ENCODE measurements at regions not wholly inside any gene's neighbourhood (a gene's known extent, or its start where the extent isn't known, plus 50 kb on each side); places are given as distances from the start of the nearest gene placed in this dataset.

DNA sequence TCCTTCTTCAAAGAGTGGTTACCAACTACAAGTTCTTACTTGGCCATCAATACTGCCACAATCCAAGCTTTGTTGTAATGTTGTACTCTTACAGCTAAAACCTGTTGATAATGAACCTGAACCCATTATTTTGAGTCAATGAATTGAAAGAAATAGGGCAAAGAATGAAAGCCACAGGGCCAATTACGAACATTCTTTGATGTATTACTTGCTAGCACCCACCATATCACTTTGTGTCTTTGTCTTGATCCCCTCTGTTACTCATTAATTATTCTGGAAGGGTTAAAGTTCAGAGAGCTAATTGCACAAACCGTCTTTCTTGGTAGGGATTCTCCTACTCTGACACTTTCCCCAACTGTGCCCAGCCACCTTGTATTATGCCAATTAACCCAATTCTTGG lies 53.2 kb upstream of the TFEC start:
- intact Hi-C loops (cut with DNase I): no loop called here
- no peak for DNase-seq (ENCODE audit: low spot score)
- ATAC-seq: no peak

DNA sequence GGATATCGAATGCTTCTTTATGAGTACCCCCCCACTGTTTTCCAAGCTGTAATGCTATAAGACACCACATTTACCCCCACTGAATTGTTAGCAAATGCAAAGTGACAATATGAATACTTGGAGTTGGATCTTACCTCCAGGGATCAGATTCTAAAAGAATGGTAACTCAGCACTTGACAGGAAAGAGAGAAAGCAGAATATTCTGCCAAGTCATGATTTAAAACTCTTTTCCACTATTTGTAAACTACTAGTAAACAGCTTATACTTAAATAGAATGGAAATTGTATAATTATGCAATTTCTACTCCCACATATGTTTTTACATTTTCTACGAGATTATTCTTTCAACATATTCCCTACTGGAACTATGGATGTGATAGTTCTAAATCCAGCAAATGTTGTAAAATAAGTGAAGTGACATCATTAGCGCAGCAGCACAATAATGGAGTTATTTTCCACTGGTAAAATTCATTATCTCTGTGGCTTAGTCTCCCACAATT lies 56.0 kb upstream of the TFEC start:
- no peak for DNase-seq (ENCODE audit: low spot score)
- ATAC-seq: no peak
- intact Hi-C loops (cut with DNase I): no loop called here

DNA sequence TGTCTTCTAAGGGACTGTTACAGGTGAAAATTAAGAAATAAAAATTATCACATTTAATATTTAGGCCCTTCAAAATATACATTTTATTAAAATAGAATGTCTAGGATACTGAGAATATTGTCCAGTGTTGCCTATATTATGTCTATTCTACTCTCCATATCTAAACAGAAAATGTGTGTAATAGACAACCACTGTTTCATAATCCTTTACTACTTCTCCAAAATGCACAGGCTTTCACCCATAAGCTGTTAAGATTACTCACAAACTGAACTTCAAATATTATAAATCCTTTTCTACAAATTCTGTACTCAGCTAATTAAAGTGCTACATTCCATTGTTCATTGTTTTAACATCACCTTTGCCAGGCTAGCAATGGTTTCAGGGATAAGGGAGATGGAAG lies 56.7 kb upstream of the TFEC start:
- DNase-seq (ENCODE audit: low spot score): no peak
- ATAC-seq: no peak
- intact Hi-C loops (cut with DNase I): no loop called here

DNA sequence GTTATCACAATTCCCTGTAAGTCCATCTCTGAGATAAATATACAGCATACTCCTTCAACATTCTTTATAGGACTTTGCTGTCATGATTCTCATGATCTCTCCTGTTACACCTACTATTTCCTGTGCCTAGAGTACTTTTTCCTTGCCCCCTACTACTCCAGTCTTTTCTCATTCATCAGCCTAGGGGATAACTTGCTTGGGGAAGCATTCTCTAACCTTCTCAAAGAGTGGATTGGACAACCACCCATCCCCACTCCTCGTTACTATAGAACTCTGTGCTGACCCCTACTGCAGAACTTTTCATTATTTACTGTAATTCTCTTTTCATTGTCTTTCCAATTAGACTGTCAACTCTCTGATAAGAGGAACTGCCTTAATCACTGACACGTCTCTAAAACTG lies 57.4 kb upstream of the TFEC start:
- ATAC-seq (no peak), DNase-seq (ENCODE audit: low spot score) (no peak)
- intact Hi-C loops (cut with DNase I): no loop called here

DNA sequence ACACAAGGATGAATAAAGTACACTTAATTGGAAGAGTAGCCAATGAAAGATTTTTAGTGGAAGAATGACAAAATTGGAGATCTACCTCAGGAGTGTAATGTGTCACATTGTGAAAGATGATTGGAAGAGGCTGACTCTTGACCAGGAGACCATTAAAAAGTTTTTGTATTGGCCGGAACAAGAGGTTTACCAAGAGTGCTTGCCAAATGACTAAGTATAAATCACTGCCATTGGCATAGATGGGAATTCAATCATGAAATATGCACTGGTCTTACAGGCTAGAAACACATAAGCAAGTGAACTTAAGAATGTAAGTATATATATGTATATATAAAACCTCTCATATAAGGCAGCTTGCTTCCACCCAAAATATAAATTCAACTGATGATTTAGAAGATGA lies 58.7 kb upstream of the TFEC start:
- DNase-seq (ENCODE audit: low spot score) (no peak), ATAC-seq (no peak)
- intact Hi-C loops (cut with DNase I): no loop called here

DNA sequence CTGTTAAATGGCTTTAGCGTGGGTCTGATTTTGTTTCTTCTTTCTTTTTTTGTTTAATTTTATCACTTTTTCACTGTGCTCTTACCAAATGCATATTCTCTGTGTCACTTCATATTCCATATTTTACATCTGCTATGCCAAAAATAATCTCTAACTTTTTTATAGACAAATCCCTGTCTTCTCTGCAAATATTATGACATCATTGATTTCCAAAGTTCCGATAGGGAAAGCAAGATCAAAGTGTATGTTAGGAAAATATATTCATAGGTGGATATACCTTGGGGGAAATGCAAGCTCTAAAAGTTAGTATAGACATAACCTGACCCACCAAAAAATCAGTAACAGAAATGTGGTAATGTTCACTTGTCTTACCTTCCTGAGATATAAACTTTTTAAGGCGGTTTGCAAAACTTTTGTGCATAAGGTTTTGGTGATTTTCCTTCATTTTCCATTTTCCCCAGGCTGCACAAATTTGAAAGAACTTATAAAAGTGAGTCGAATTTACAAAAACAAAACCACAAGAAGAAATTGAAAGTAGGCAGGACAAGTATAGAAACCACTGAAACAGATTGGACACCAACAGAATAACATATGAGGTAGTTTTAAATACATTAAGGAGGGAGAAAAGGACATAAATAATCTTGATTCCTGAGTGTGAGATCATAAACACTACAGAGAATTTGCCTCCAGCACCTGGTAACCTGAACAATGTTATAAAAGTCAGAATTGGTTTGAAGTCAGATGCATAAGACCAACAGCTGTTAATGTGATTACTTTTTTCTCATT lies 63.1 kb upstream of the TFEC start:
- intact Hi-C loops (cut with DNase I): no loop called here
- DNase-seq (ENCODE audit: low spot score) (no peak), ATAC-seq (no peak)

DNA sequence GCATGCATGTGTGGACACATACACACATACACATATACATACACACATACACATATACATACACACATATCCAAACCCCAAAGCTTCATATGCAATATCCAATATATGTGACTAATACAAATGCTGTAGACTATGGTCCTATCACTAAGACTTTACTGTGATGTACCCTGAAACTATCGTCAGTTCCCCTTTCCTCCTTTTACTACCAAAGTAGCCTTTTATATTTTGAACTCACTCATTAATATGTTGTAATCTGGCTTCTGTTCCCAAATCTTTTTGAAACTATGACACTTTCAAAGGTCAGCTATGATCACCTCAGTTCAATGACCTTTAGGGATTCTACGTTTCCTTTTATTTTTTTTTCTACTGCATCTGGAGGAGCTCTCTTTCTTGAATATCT lies 64.8 kb upstream of the TFEC start:
- ATAC-seq: no peak
- DNase-seq (ENCODE audit: low spot score): no peak
- intact Hi-C loops (cut with DNase I): no loop called here

DNA sequence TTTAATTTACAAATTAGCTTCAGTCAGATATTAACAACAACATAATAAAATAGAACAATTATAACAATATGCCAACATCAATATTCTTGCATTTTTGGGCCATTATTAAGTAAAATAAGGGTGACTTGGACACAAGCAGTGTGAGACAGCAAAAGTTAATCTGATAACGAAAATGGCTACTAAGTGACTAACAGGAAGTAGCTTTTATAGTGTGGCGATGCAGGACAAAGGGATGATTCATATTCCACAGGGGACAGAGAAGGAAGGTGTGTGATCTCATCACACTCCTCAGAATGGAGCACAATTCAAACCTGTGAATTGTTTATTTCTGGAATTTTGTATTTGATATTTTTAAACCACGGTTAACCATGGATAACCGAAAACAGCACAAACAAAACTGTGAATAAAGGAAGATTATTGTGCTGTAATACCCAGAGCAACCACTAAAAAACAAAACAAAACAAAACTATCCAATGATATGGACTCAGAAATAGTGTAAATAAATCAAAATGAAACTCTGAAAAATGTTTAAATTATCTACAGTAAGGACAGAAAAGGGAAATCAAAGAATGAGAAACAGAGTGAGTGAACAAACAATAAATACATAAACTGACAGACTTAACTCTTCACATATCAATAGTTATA lies 66.9 kb upstream of the TFEC start:
- intact Hi-C loops (cut with DNase I): no loop called here
- DNase-seq (ENCODE audit: low spot score) (no peak), ATAC-seq (no peak)

DNA sequence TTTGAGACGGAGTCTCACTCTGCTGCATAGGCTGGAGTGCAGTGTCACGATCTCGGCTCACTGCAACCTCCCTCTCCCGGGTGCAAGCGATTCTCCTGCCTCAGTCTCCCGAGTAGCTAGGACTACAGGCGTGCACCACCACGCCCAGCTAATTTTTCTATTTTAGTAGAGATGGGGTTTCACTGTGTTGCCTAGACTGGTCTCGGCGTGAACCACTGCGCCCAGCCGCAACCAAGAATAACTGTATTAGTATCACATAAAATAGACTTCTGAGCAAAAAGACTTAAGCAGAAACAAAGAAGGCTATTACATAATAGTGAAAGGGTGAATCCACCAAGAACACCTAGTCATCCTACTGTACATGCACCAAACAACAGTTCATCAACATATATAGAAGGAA lies 67.6 kb upstream of the TFEC start:
- DNase-seq (ENCODE audit: low spot score) (no peak), ATAC-seq (no peak)
- intact Hi-C loops (cut with DNase I): no loop called here

DNA sequence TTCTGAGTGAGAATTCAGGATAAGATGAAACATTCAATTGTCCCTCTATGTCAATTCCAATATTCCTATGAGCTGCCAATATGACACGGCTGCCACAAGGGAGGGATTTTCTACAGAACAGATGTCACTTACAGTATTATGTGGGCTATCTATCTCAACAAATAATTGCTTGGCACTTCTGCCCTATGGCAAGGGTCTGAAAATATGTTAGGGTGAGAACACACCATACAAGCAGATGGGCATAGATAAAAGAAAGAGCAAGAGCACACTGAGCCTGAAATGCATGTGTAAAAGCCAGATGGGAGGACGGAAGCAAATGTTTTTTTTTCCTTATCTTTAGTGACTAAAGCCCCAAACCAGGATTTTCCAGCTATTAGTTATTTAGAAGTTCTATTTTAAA lies 70.1 kb upstream of the TFEC start:
- intact Hi-C loops (cut with DNase I): no loop called here
- ATAC-seq (no peak), DNase-seq (ENCODE audit: low spot score) (no peak)

DNA sequence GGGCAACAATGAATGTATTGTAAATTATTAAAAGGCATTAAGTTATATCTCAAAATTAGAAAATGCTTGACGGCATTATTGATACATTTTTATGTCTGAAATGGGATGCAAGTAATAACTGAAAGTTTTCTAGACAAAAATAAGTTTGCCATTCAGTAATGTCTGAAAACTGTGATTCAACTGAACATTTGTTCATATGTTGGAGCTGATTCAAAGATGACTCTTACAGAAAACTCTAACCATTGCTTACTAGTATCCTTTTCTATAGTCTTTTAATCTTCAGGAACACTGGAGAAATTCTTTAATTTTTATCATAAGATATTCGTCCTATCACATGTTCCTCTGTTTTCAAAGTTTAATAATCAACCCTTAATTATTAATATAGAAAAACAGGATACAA lies 71.1 kb upstream of the TFEC start:
- intact Hi-C loops (cut with DNase I): no loop called here
- DNase-seq (ENCODE audit: low spot score) (no peak), ATAC-seq (no peak)

DNA sequence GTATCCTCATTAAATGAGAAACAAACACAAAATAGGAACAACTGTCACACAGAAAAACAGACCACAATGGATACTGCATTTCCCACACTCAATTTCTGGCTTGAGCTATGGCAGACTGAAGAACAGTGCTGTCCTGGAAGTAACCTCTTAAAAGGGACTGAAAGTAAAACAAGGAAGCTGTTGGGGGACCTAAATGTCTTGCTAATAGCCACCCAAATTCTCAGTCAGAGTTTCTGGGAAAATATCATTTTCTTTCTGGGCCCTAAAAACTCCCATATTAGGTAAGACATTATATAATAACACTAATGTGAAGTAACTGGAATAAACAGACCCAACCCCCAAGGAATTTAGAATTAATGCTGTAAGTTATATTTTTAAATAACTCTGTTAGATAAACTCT lies 80.9 kb upstream of the TFEC start:
- no peak for ATAC-seq
- no peak for DNase-seq (ENCODE audit: low spot score)
- intact Hi-C loops (cut with DNase I): no loop called here

DNA sequence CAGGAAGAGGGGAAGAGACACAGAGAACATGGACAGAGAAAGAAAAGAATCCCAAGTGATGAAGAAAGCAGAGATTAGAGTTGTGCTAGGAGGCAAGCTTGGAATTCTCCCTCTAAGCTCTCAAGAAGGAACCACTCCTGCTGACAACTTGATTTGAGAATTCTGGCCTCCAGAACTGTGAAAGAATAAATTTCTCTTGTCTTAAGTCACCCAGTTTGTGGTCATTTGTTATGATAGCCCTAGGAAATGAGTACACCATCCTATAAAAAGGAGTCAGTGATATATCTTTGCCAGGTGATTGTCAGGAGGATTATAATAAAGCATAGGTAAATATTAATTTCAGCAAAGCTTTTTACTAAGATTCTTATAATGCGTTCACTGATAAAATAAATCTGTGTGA lies 82.7 kb upstream of the TFEC start:
- ATAC-seq (no peak), DNase-seq (ENCODE audit: low spot score) (no peak)
- intact Hi-C loops (cut with DNase I): no loop called here

DNA sequence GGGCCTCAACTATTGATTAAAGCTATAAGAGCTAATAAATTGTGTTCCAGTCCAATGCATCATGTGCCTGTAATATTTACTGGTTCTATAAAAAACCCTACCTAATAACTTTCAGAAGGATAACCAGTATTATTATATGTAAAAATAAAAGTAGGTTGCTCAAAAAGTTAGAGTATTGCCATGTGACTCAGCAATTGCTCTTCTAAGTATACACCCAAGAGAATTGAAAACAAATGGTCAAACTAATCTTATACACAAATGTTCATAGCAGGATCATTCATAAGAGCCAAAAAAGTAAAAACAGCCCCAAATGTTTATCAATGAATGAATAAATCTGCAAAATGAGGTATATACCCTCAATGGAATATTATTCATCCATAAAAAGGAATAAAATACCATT lies 89.5 kb upstream of the TES start:
- DNase-seq (ENCODE audit: low spot score) (no peak), ATAC-seq (no peak)
- intact Hi-C loops (cut with DNase I): loop anchor here (5.0 kb wide), 1 partner anchor 1261 kb away; no protein-coding TSS in a partner anchor

DNA sequence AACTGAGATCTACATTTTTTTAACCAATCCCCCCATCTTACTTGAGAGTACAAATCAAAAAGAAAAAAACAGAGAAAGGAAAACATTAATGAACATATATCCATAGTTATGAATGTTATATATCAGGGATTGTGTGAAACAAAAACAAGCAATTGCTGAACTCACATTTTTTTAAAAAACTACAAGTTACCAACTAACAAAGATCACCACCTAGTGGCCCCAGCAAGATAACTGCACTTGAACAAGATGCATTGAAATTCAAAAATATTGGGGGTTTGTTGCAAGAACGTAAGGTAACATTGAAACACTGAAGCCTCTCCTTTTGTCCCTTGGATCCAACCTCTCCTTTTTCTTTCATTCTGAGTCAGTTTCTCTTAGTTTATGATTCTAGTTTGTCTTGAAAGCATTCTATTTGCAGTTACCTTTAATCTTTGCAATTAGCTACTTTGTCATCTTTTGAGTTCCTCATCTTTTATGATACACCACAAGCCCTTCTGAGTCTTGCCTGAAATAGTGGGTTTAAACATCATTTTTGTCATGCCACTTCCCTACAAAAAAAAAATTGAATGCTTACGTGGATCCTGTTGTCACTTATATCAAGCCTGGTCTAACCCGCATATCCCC lies 87.3 kb upstream of the TES start:
- no peak for DNase-seq (ENCODE audit: low spot score)
- no peak for ATAC-seq
- intact Hi-C loops (cut with DNase I): loop anchor here (5.0 kb wide), 1 partner anchor 1259 kb away; no protein-coding TSS in a partner anchor

DNA sequence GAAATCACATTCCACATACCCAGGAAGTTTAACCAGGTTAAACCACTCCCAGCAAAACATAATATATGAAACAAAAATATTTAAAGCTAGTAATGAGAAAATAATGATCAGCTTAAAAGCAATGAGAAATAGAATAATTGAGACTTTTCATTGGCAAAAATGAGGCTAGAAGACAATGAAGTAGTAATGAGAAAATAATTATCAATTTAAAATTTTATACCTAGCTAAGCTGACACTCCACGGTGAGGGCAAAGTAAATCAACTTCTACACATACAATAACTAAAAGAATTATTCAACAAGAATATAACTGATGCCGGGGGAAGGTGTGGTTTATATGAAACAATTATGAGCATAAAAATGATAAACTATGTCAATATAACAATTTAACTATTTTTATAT lies 82.2 kb upstream of the TES start:
- no peak for DNase-seq (ENCODE audit: low spot score)
- no peak for ATAC-seq
- intact Hi-C loops (cut with DNase I): no loop called here

DNA sequence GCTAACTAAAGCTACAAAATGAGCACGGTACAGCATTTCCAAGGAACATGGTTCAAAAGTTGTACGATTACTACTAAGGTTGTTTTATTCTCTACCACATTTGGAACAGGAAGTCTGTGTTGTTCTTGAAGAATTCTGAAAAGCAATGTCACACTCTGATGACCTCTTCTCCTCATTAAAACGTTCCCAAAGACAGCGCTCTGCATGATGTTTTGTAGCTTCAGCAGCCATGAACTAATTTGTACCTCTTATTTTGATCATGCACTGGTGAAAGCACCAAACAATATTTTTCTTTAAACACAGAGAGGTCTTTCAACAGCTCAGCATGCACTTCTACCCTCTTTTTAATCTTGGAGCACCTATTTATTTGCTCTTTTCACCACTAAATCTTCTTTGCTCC lies 75.0 kb upstream of the TES start:
- DNase-seq (ENCODE audit: low spot score) (no peak), ATAC-seq (no peak)
- intact Hi-C loops (cut with DNase I): no loop called here

DNA sequence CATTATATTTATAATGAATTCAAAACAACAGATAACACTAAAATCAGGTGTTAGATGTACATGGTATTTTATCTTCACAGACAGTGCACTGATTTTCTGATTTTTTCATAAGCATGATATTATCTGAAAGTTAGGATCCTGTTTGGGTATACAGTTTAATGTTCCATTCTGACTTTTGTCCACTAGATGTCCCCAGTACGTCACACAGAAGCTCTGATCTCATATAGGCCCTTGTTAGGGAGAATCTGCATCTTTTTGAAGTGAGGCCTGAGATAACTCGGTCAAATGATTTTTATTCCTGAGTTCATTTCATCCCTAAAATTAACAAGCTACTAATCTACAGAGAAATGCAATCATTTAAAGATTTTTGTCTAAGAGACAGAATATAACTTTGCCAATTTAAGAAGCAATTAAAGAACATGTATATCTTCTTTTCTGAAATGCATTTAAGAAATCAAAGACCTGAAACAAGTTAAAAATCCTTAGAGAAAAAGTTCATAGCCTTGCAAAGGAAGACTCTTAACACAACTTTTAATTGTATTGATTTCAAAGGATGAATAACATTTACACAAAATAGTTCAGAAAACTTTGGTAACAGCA lies 72.0 kb upstream of the TES start:
- peak; percentile 86 for ATAC-seq
- DNase-seq (ENCODE audit: low spot score): no peak
- intact Hi-C loops (cut with DNase I): no loop called here

DNA sequence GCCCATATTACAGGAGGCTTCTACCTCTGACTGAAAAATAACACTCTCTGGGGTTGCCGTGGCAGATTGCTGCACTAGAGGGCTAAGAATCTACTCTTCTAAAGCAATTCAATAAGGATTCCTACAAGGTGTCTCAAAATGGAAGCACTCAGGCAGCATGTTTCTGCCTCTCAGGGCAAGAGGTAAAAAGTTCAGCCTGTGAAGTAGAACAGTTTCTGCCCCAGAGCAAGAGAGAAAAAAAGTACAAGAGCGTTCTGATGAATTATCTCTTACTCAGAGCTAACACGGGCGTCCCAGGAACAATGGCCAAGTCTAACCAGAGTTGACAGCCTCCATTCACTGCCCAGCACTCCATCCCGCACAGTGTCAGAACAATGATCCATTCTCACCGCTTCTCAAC lies 71.3 kb upstream of the TES start:
- intact Hi-C loops (cut with DNase I): no loop called here
- ATAC-seq (peak; percentile 66), DNase-seq (ENCODE audit: low spot score) (no peak)

DNA sequence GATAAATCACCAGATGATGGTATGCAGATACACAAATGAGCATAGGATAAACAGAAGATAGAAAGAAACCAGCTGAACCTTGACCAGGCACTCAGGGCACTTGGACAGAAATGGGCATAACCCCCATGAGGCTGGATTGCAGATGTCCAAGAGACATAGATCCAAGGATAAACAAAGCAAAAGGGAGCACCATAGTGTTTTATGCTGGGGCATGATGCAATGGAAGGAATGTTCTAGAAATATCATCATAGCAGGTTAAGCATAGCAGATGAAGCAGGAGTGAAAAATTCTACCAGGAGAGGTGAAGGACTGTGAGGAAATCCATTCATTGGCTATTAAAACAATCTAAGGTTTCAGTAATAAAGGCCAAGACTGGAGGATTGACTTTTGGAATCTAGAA lies 70.5 kb upstream of the TES start:
- no peak for DNase-seq (ENCODE audit: low spot score)
- intact Hi-C loops (cut with DNase I): no loop called here
- no peak for ATAC-seq

Data from sciatic nerve (tissue), 2 donors.